ENCODE measurements at regions not wholly inside any gene's neighbourhood (a gene's known extent, or its start where the extent isn't known, plus 50 kb on each side); places are given as distances from the start of the nearest gene placed in this dataset.
A peak's percentile ranks its signal among the peaks of the same experiment; 100 is the strongest.

GRCh38 chr1:157239936-157240335 is 101.7 kb upstream of the ETV3 start:
- Histone ChIP-seq H3K9me3 (replicated peaks in 1 of 2; ENCODE audit: control insufficient read depth in 1 of 2, insufficient read depth in 1 of 2, low read length in 2 of 2) (no peaks in the 10 kb centered on the region), H3K4me2 (replicated peaks; ENCODE audit: extremely low read depth, low read length, poor library complexity, severe bottlenecking) (no peak overlapping the region), H3K4me1 (ENCODE audit: control insufficient read depth in 1 of 2, insufficient read depth in 2 of 2, low read length in 2 of 2) (no peaks in the 10 kb centered on the region), H3K4me3 (replicated peaks in 1 of 3; ENCODE audit: low read depth in 2 of 3, low read length in 3 of 3) (no peak overlapping the region), H4K20me1 (ENCODE audit: insufficient read depth, low read length) (no peaks in the 10 kb centered on the region), H3K79me2 (ENCODE audit: insufficient read depth, low read length) (no peaks in the 10 kb centered on the region), H3K27me3 (ENCODE audit: control insufficient read depth in 2 of 2, insufficient read depth in 2 of 2, low read length in 2 of 2) (peaks cover 3 to 6% of the 10 kb centered on the region in 2 donors), H3K9ac (ENCODE audit: insufficient read depth, low read length, poor library complexity, severe bottlenecking) (no peak overlapping the region), H3K27ac (ENCODE audit: low read depth in 1 of 2, low read length in 2 of 2) (no peak overlapping the region), H3K36me3 (replicated peaks in 1 of 2; ENCODE audit: control insufficient read depth in 1 of 2, insufficient read depth in 2 of 2, low read length in 2 of 2) (no peaks in the 10 kb centered on the region), H2AFZ (ENCODE audit: insufficient read depth, low read depth, low read length, poor library complexity, severe bottlenecking) (no peak overlapping the region)
- H3K4me1 Mint-ChIP-seq = peaks cover 10% of the 10 kb centered on the region
- no peak for TF ChIP-seq CTCF (IDR thresholded peaks at IDR 0.05)
- H3K36me3 Mint-ChIP-seq = no peaks in the 10 kb centered on the region
- H3K4me3 Mint-ChIP-seq = no peak overlapping the region
- peaks cover 3 to 9% (median 4%) of the 10 kb centered on the region in 3 donors for H3K27me3 Mint-ChIP-seq (ENCODE audit: low read depth in 3 of 3)
- no peak for DNase-seq
- H3K9me3 Mint-ChIP-seq = peaks cover 0 to 4% (median 2%) of the 10 kb centered on the region in 7 donors
- intact Hi-C loops (cut with micrococcal nuclease) = no loop called here
- peak overlapping the region in 2 of 7 donors; percentile 9 to 33 for H3K27ac Mint-ChIP-seq

GRCh38 chr1:157238585-157238984 is 100.4 kb upstream of the ETV3 start:
- H3K4me1 Mint-ChIP-seq = peaks cover 10% of the 10 kb centered on the region
- no peak overlapping the region for H2AFZ ChIP-seq (ENCODE audit: insufficient read depth, low read depth, low read length, poor library complexity, severe bottlenecking)
- no peaks in the 10 kb centered on the region for H3K79me2 ChIP-seq (ENCODE audit: insufficient read depth, low read length)
- TF ChIP-seq CTCF (IDR thresholded peaks at IDR 0.05) = no peak
- peaks cover 3 to 6% of the 10 kb centered on the region in 2 donors for H3K27me3 ChIP-seq (ENCODE audit: control insufficient read depth in 2 of 2, insufficient read depth in 2 of 2, low read length in 2 of 2)
- H3K4me3 ChIP-seq (replicated peaks in 1 of 3; ENCODE audit: low read depth in 2 of 3, low read length in 3 of 3) = no peak overlapping the region
- H3K27me3 Mint-ChIP-seq (ENCODE audit: low read depth in 3 of 3) = peaks cover 3 to 9% (median 4%) of the 10 kb centered on the region in 3 donors
- H3K27ac ChIP-seq (ENCODE audit: low read depth in 1 of 2, low read length in 2 of 2) = no peak overlapping the region
- 67% methylated on average over 1 of the region's 4 CpGs for WGBS (ENCODE audit: insufficient coverage)
- intact Hi-C loops (cut with micrococcal nuclease) = no loop called here
- H3K9ac ChIP-seq (ENCODE audit: insufficient read depth, low read length, poor library complexity, severe bottlenecking) = no peak overlapping the region
- H3K9me3 ChIP-seq (replicated peaks in 1 of 2; ENCODE audit: control insufficient read depth in 1 of 2, insufficient read depth in 1 of 2, low read length in 2 of 2) = no peaks in the 10 kb centered on the region
- H3K4me1 ChIP-seq (ENCODE audit: control insufficient read depth in 1 of 2, insufficient read depth in 2 of 2, low read length in 2 of 2) = no peaks in the 10 kb centered on the region
- H3K4me2 ChIP-seq (replicated peaks; ENCODE audit: extremely low read depth, low read length, poor library complexity, severe bottlenecking) = no peak overlapping the region
- no peak for DNase-seq
- H3K9me3 Mint-ChIP-seq = peaks cover 0 to 4% (median 0%) of the 10 kb centered on the region in 7 donors
- H3K4me3 Mint-ChIP-seq = no peak overlapping the region
- H4K20me1 ChIP-seq (ENCODE audit: insufficient read depth, low read length) = no peaks in the 10 kb centered on the region
- H3K36me3 ChIP-seq (replicated peaks in 1 of 2; ENCODE audit: control insufficient read depth in 1 of 2, insufficient read depth in 2 of 2, low read length in 2 of 2) = no peaks in the 10 kb centered on the region
- H3K27ac Mint-ChIP-seq = no peak overlapping the region
- H3K36me3 Mint-ChIP-seq = no peaks in the 10 kb centered on the region

Measured in CD14-positive monocyte (primary cell).